Endothelial cell (in vitro differentiated cells): ENCODE measurements at regions not wholly inside any gene's neighbourhood (a gene's known extent, or its start where the extent isn't known, plus 50 kb on each side); places are given as distances from the start of the nearest gene placed in this dataset.

Experiments
- DNase-seq: peaks from one replicate; pipeline ENCODE4 v3.0.0; 2021; ENCODE audit warnings: low spot score
- H3K27ac Mint-ChIP-seq: one replicate; pipeline ENCODE4 v1.8.0; 2021; ENCODE audit warnings: mixed read lengths, inconsistent platforms; ENCODE audit not compliant: unreplicated experiment
- H3K27me3 Mint-ChIP-seq: one replicate; pipeline ENCODE4 v1.8.0; 2021; ENCODE audit warnings: mild to moderate bottlenecking, moderate library complexity, mixed read lengths, inconsistent platforms; ENCODE audit not compliant: unreplicated experiment
- H3K36me3 Mint-ChIP-seq: one replicate; pipeline ENCODE4 v1.8.0; 2021; ENCODE audit warnings: mild to moderate bottlenecking, low read depth, mixed read lengths, inconsistent platforms; ENCODE audit not compliant: unreplicated experiment
- H3K4me1 Mint-ChIP-seq: one replicate; pipeline ENCODE4 v1.8.0; 2021; ENCODE audit warnings: mild to moderate bottlenecking, mixed read lengths, inconsistent platforms; ENCODE audit not compliant: unreplicated experiment
- H3K4me3 Mint-ChIP-seq: one replicate; pipeline ENCODE4 v1.8.0; 2021; ENCODE audit warnings: mild to moderate bottlenecking, mixed read lengths, inconsistent platforms; ENCODE audit not compliant: unreplicated experiment
- H3K9me3 Mint-ChIP-seq: one replicate; pipeline ENCODE4 v1.8.0; 2021; ENCODE audit warnings: mixed read lengths, inconsistent platforms; ENCODE audit not compliant: unreplicated experiment
- CTCF ChIP-seq: fragments of 200-600 bp; sonication (generic); IDR thresholded peaks from one replicate; pipeline ENCODE4 v1.5.0; 2021; ENCODE audit warnings: antibody characterized with exemption; ENCODE audit not compliant: unreplicated experiment

- no peak overlapping the region for H3K27ac Mint-ChIP-seq
- no peaks in the 10 kb centered on the region for H3K9me3 Mint-ChIP-seq
- no peaks in the 10 kb centered on the region for H3K36me3 Mint-ChIP-seq
- DNase-seq, result no peak
- no peak for TF ChIP-seq CTCF
- H3K4me1 Mint-ChIP-seq, result no peaks in the 10 kb centered on the region
- no peaks in the 10 kb centered on the region for H3K27me3 Mint-ChIP-seq
- H3K4me3 Mint-ChIP-seq, result no peak overlapping the region
These were observed 353.9 kb upstream of the RARB start for GRCh38 chr3:25074149-25074548.

- Mint-ChIP-seq H3K27me3 (no peaks in the 10 kb centered on the region), H3K27ac (no peak overlapping the region), H3K36me3 (no peaks in the 10 kb centered on the region), H3K4me1 (peaks cover 8% of the 10 kb centered on the region), H3K4me3 (no peak overlapping the region), H3K9me3 (no peaks in the 10 kb centered on the region)
- no peak for DNase-seq
- TF ChIP-seq CTCF, result no peak
These were observed 347.6 kb upstream of the RARB start for GRCh38 chr3:25080461-25080860.

- H3K4me3 Mint-ChIP-seq, result no peak overlapping the region
- DNase-seq, result peak; percentile 10
- TF ChIP-seq CTCF, result no peak
- peaks cover 8% of the 10 kb centered on the region for H3K4me1 Mint-ChIP-seq
- no peaks in the 10 kb centered on the region for H3K9me3 Mint-ChIP-seq
- peak overlapping the region; percentile 62 for H3K27ac Mint-ChIP-seq
- H3K27me3 Mint-ChIP-seq, result peaks cover 2% of the 10 kb centered on the region
- H3K36me3 Mint-ChIP-seq, result no peaks in the 10 kb centered on the region
These were observed 344.0 kb upstream of the RARB start for GRCh38 chr3:25084016-25084415.

GRCh38 chr3:25086721-25087120 is 341.3 kb upstream of the RARB start:
- Mint-ChIP-seq H3K36me3 (no peaks in the 10 kb centered on the region), H3K4me3 (no peak overlapping the region), H3K27me3 (peaks cover 2% of the 10 kb centered on the region), H3K9me3 (no peaks in the 10 kb centered on the region), H3K4me1 (peaks cover 8% of the 10 kb centered on the region), H3K27ac (no peak overlapping the region)
- DNase-seq, result no peak
- no peak for TF ChIP-seq CTCF

GRCh38 chr3:25088284-25088683 is 339.8 kb upstream of the RARB start:
- DNase-seq, result no peak
- Mint-ChIP-seq H3K27me3 (peaks cover 2% of the 10 kb centered on the region), H3K27ac (no peak overlapping the region), H3K9me3 (no peaks in the 10 kb centered on the region), H3K4me3 (no peak overlapping the region), H3K4me1 (peaks cover 8% of the 10 kb centered on the region), H3K36me3 (no peaks in the 10 kb centered on the region)
- no peak for TF ChIP-seq CTCF
